CD4-positive, alpha-beta memory T cell (primary cell): ENCODE measurements at regions not wholly inside any gene's neighbourhood (a gene's known extent, or its start where the extent isn't known, plus 50 kb on each side); places are given as distances from the start of the nearest gene placed in this dataset.

Experiments
- CTCF ChIA-PET: fragments of 350-600 bp; sonication (Branson Sonifier 250); formaldehyde crosslinking; loops from one replicate; lab custom pipeline; 2021; ENCODE audit warnings: inconsistent platforms; ENCODE audit not compliant: partially characterized antibody; lab: Charles Lee
- POLR2A ChIA-PET: fragments of 350-600 bp; sonication (Branson Sonifier 250); formaldehyde crosslinking; loops from one replicate; lab custom pipeline; 2021; ENCODE audit not compliant: partially characterized antibody; lab: Charles Lee
- DNase-seq, 5 donors: peaks; one replicate each; pipeline versions ENCODE4 v3.0.0 to v3.0.0-alpha.2; 2020 to 2022; ENCODE audit warnings: mixed read lengths in 1 of 5
- H3K27ac ChIP-seq: one replicate; pipeline ENCODE4 v1.7.0; 2013; ENCODE audit warnings: low read depth, low read length
- H3K27me3 ChIP-seq: 2 replicates; pipeline ENCODE4 v1.7.0; 2013; ENCODE audit warnings: mild to moderate bottlenecking, low read length, moderate library complexity; ENCODE audit not compliant: insufficient read depth
- H3K36me3 ChIP-seq: 2 replicates; pipeline ENCODE4 v1.7.0; 2013; ENCODE audit warnings: mild to moderate bottlenecking, low read length, moderate library complexity; ENCODE audit not compliant: insufficient read depth
- H3K4me1 ChIP-seq: 2 replicates; pipeline ENCODE4 v1.7.0; 2013; ENCODE audit warnings: mild to moderate bottlenecking, low read length, moderate library complexity; ENCODE audit not compliant: insufficient read depth
- H3K4me3 ChIP-seq, 2 donors: one replicate each; pipeline ENCODE4 v1.7.0; 2013; ENCODE audit warnings: low read length in 2 of 2, mild to moderate bottlenecking in 1 of 2
- H3K9me3 ChIP-seq, 2 donors: one replicate each; pipeline ENCODE4 v1.7.0; 2013; ENCODE audit warnings: low read length in 2 of 2, control low read depth in 1 of 2; ENCODE audit not compliant: control insufficient read depth in 1 of 2
- H3K27ac Mint-ChIP-seq, 7 donors: one replicate each; pipeline ENCODE4 v1.8.0; 2020 to 2021; ENCODE audit warnings: mixed read lengths in 7 of 7, mild to moderate bottlenecking in 6 of 7, inconsistent platforms in 3 of 7, moderate library complexity in 3 of 7
- H3K27me3 Mint-ChIP-seq, 2 donors: one replicate each; pipeline ENCODE4 v1.8.0; 2020 to 2021; ENCODE audit warnings: mixed read lengths in 2 of 2
- H3K36me3 Mint-ChIP-seq, 2 donors: one replicate each; pipeline ENCODE4 v1.8.0; 2020 to 2021; ENCODE audit warnings: mixed read lengths in 2 of 2, inconsistent platforms in 1 of 2, mild to moderate bottlenecking in 1 of 2
- H3K4me1 Mint-ChIP-seq, 4 donors: one replicate each; pipeline ENCODE4 v1.8.0; 2020 to 2021; ENCODE audit warnings: mixed read lengths in 4 of 4, mild to moderate bottlenecking in 1 of 4
- H3K4me3 Mint-ChIP-seq, 8 donors: one replicate each; pipeline ENCODE4 v1.8.0; 2020 to 2021; ENCODE audit warnings: mixed read lengths in 8 of 8, mild to moderate bottlenecking in 7 of 8, moderate library complexity in 6 of 8, inconsistent platforms in 3 of 8
- H3K9me3 Mint-ChIP-seq, 8 donors: one replicate each; pipeline ENCODE4 v1.8.0; 2020 to 2021; ENCODE audit warnings: mixed read lengths in 8 of 8, mild to moderate bottlenecking in 5 of 8, inconsistent platforms in 3 of 8, moderate library complexity in 1 of 8
- intact Hi-C: fragments of 100-400 bp; cut with micrococcal nuclease; formaldehyde crosslinking; loops from one replicate; pipeline ENCODE4 v1.15.1; 2023

DNA sequence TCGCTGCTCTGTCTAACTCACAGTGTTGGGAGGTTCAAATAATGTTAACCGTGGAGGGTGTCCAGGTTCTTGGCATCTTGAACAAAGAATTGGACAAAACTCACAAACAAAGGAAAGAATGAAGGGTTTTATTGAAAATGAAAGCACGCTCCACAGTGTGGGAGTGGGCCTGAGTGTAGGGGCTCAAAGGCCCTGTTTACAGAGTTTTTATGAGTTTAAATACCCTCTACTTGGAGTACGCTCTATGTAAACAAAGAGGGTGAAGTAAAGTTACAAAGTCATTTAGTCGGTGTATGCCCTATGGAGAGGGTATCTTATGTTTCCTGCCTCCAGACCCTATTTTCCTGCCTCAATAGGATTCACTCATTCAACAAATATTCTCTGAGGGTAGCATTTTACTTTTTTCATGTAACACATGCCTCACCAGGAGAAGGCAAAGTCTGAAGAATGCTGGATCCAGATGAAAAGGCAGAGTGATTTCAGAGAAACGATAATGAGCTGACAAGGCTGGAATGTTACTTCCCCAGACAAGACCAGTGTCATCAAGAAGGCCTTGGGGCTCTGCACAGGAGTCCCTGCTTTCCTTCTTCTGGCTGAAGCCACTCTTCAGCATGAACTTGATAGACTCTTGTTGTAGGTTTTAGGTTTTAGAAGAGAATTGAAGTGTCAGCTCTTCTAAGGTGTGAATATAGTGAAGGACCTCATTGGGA is 163.6 kb downstream of the FAM43A start:
- no peak for DNase-seq
- Histone ChIP-seq H3K4me3 (no peak overlapping the region), H3K36me3 (no peaks in the 10 kb centered on the region), H3K27ac (no peak overlapping the region), H3K27me3 (no peaks in the 10 kb centered on the region), H3K4me1 (no peaks in the 10 kb centered on the region), H3K9me3 (no peaks in the 10 kb centered on the region)
- H3K36me3 Mint-ChIP-seq = no peaks in the 10 kb centered on the region
- no peak overlapping the region for H3K27ac Mint-ChIP-seq
- CTCF ChIA-PET = no interaction called here
- peaks cover 0 to 2% (median 0%) of the 10 kb centered on the region in 8 donors for H3K9me3 Mint-ChIP-seq
- H3K4me3 Mint-ChIP-seq = no peak overlapping the region
- POLR2A ChIA-PET = no interaction called here
- peaks cover 2 to 3% of the 10 kb centered on the region in 2 donors for H3K27me3 Mint-ChIP-seq
- intact Hi-C loops = no loop called here
- H3K4me1 Mint-ChIP-seq = no peaks in the 10 kb centered on the region

GRCh38 chr3:194851254-194851653 is 165.6 kb downstream of the FAM43A start:
- Mint-ChIP-seq H3K4me1 (no peaks in the 10 kb centered on the region), H3K9me3 (no peaks in the 10 kb centered on the region), H3K4me3 (no peak overlapping the region), H3K36me3 (no peaks in the 10 kb centered on the region), H3K27ac (no peak overlapping the region), H3K27me3 (peaks cover 2 to 3% of the 10 kb centered on the region in 2 donors)
- no peak for DNase-seq
- intact Hi-C loops = no loop called here
- Histone ChIP-seq H3K36me3 (no peaks in the 10 kb centered on the region), H3K4me3 (no peak overlapping the region), H3K4me1 (no peaks in the 10 kb centered on the region), H3K27ac (no peak overlapping the region), H3K27me3 (no peaks in the 10 kb centered on the region), H3K9me3 (no peaks in the 10 kb centered on the region)
- POLR2A ChIA-PET = no interaction called here
- CTCF ChIA-PET = no interaction called here

DNA sequence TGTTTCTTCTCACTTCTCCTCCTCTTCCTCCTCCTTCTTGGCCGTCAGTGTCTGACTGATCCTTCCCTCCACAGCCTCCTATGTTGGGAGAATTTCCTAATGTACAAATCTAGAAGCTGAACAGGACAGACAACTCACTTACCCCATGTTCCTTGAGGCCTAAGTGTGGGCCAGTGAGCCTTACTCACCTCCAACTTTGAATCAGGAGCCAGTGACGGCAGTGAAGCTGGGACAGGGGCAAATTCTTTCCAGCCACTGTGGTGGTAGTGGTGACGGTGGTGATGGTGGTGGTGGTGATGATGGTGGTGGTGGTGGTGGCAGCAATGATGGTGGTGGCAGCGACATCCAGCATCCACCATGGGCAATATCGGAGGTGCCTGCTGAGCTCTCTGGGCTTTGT is 166.3 kb downstream of the FAM43A start:
- no peaks in the 10 kb centered on the region for H3K9me3 Mint-ChIP-seq
- ChIA-PET POLR2A (no interaction called here), CTCF (interaction anchor here (1.2 kb wide), 1 partner anchor 9 kb away, joined by 3 read pairs; no protein-coding TSS in a partner anchor)
- no peaks in the 10 kb centered on the region for H3K4me1 Mint-ChIP-seq
- no peaks in the 10 kb centered on the region for H3K9me3 ChIP-seq
- H3K27ac ChIP-seq = no peak overlapping the region
- no peak overlapping the region for H3K4me3 Mint-ChIP-seq
- H3K4me3 ChIP-seq = no peak overlapping the region
- no peaks in the 10 kb centered on the region for H3K4me1 ChIP-seq
- peaks cover under 1 to 3% of the 10 kb centered on the region in 2 donors for H3K27me3 Mint-ChIP-seq
- no peaks in the 10 kb centered on the region for H3K36me3 ChIP-seq
- no peaks in the 10 kb centered on the region for H3K27me3 ChIP-seq
- intact Hi-C loops = no loop called here
- DNase-seq = no peak
- H3K36me3 Mint-ChIP-seq = no peaks in the 10 kb centered on the region
- no peak overlapping the region for H3K27ac Mint-ChIP-seq

GRCh38 chr3:194852345-194852744 is 166.7 kb downstream of the FAM43A start:
- Histone ChIP-seq H3K27ac (no peak overlapping the region), H3K36me3 (no peaks in the 10 kb centered on the region), H3K4me3 (no peak overlapping the region), H3K27me3 (no peaks in the 10 kb centered on the region), H3K9me3 (no peaks in the 10 kb centered on the region), H3K4me1 (no peaks in the 10 kb centered on the region)
- POLR2A ChIA-PET = no interaction called here
- CTCF ChIA-PET = interaction anchor here (1.2 kb wide), 1 partner anchor 8 kb away, joined by 3 read pairs; no protein-coding TSS in a partner anchor
- Mint-ChIP-seq H3K27ac (no peak overlapping the region), H3K36me3 (no peaks in the 10 kb centered on the region), H3K4me1 (no peaks in the 10 kb centered on the region), H3K4me3 (no peak overlapping the region), H3K27me3 (peaks cover 3% of the 10 kb centered on the region in 2 donors), H3K9me3 (no peaks in the 10 kb centered on the region)
- intact Hi-C loops = no loop called here
- DNase-seq = no peak

GRCh38 chr3:194852831-194853508 is 167.3 kb downstream of the FAM43A start:
- ChIA-PET POLR2A (no interaction called here), CTCF (interaction anchor here (1.2 kb wide), 1 partner anchor 7 kb away, joined by 3 read pairs; no protein-coding TSS in a partner anchor)
- H3K4me3 ChIP-seq = no peak overlapping the region
- Mint-ChIP-seq H3K36me3 (no peaks in the 10 kb centered on the region), H3K27me3 (peaks cover 3% of the 10 kb centered on the region in 2 donors), H3K4me1 (no peaks in the 10 kb centered on the region), H3K4me3 (no peak overlapping the region), H3K9me3 (no peaks in the 10 kb centered on the region), H3K27ac (no peak overlapping the region)
- intact Hi-C loops = no loop called here
- H3K27ac ChIP-seq = no peak overlapping the region
- no peaks in the 10 kb centered on the region for H3K4me1 ChIP-seq
- H3K36me3 ChIP-seq = no peaks in the 10 kb centered on the region
- no peaks in the 10 kb centered on the region for H3K9me3 ChIP-seq
- H3K27me3 ChIP-seq = no peaks in the 10 kb centered on the region
- no peak for DNase-seq

DNA sequence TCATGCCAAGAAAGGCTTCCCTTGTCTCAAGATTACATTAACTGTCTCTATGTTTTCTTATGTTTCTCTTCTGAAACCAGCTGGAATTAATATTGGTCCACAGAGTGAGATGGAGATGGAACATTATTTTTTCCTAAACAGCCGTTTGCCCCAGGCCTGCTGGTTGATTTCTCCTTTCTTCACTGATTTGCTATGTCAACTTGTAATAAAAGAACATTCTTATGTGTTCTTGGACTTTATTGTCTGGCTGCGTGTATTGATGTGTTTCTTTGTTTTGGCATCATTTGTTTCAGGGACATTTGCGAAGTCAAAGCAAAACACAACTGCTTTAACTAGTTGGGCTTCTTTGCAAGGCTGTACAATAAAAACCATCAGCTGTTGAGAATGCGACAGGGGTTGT is 168.5 kb downstream of the FAM43A start:
- ChIA-PET POLR2A (no interaction called here), CTCF (no interaction called here)
- no peaks in the 10 kb centered on the region for H3K9me3 ChIP-seq
- peaks cover 0 to 1% (median 0%) of the 10 kb centered on the region in 8 donors for H3K9me3 Mint-ChIP-seq
- no peak overlapping the region for H3K4me3 Mint-ChIP-seq
- H3K27me3 ChIP-seq = no peaks in the 10 kb centered on the region
- H3K36me3 ChIP-seq = no peaks in the 10 kb centered on the region
- no peak overlapping the region for H3K27ac ChIP-seq
- intact Hi-C loops = no loop called here
- H3K4me3 ChIP-seq = no peak overlapping the region
- no peaks in the 10 kb centered on the region for H3K36me3 Mint-ChIP-seq
- DNase-seq = no peak
- H3K27ac Mint-ChIP-seq = no peak overlapping the region
- H3K27me3 Mint-ChIP-seq = peaks cover 3 to 7% of the 10 kb centered on the region in 2 donors
- H3K4me1 Mint-ChIP-seq = no peaks in the 10 kb centered on the region
- no peaks in the 10 kb centered on the region for H3K4me1 ChIP-seq

DNA sequence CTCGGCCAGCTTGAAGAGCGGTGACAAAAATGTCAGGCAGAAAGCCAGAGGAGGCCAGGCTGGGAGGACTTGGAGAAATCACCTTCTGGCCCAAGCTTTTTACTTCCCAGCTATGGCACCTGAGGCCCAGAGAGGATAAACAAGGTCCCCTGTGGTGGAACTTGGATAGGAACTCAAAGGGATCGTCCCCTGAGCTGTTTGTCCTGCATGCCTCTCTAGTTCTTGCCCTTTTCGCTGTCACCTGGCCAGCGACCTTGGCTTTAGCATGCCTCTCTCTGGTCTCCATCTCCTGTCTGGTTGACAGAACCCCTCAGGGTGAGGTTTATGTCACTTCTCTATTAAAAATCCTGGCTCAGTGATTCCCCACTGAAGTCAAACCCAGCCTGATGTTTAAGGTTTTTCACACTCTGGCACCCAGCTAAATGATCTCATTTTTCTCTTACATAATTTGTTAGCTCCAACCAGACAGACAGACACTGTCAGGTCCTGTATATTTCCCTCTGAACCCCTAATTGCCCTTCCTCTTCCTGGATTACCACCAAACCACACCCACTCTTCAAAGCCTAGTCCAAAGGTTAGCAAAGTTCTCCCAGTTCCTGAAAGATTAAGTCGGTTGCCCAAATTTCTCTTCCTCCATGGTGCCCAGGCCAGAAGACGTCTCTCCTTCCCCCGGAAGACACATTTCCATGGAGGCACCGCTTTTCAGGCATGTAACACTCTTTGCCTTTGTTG is 169.1 kb downstream of the FAM43A start:
- intact Hi-C loops = no loop called here
- H3K36me3 ChIP-seq = no peaks in the 10 kb centered on the region
- H3K4me3 Mint-ChIP-seq = no peak overlapping the region
- H3K4me1 Mint-ChIP-seq = no peaks in the 10 kb centered on the region
- H3K27ac ChIP-seq = no peak overlapping the region
- POLR2A ChIA-PET = no interaction called here
- CTCF ChIA-PET = no interaction called here
- peaks cover 0 to 2% (median 0%) of the 10 kb centered on the region in 8 donors for H3K9me3 Mint-ChIP-seq
- H3K27me3 Mint-ChIP-seq = peaks cover 3 to 8% of the 10 kb centered on the region in 2 donors
- no peaks in the 10 kb centered on the region for H3K9me3 ChIP-seq
- no peaks in the 10 kb centered on the region for H3K27me3 ChIP-seq
- no peaks in the 10 kb centered on the region for H3K36me3 Mint-ChIP-seq
- no peak for DNase-seq
- no peaks in the 10 kb centered on the region for H3K4me1 ChIP-seq
- peak overlapping the region in 1 of 7 donors; percentile 16 for H3K27ac Mint-ChIP-seq
- no peak overlapping the region for H3K4me3 ChIP-seq
